Neural crest cell (in vitro differentiated cells): ENCODE measurements at regions not wholly inside any gene's neighbourhood (a gene's known extent, or its start where the extent isn't known, plus 50 kb on each side); places are given as distances from the start of the nearest gene placed in this dataset.
"Not testable (repeated sequence)": the region's sequence is repeated elsewhere in the genome, so short reads cannot be mapped to it uniquely, and the experiment has no call there.

Source experiments
- DNase-seq: peaks from one replicate; pipeline ENCODE4 v3.0.0; 2021; ENCODE audit warnings: low read depth, mixed read lengths, low spot score
- H3K27ac Mint-ChIP-seq: one replicate; pipeline ENCODE4 v1.8.0; 2021; ENCODE audit warnings: mild to moderate bottlenecking, mixed read lengths; ENCODE audit not compliant: unreplicated experiment
- H3K27me3 Mint-ChIP-seq: 2 replicates; pipeline ENCODE4 v1.8.0; 2021; ENCODE audit warnings: low read depth, mild to moderate bottlenecking, mixed read lengths
- H3K36me3 Mint-ChIP-seq: 2 replicates; pipeline ENCODE4 v1.8.0; 2021; ENCODE audit warnings: low read depth, mild to moderate bottlenecking, mixed read lengths
- H3K4me1 Mint-ChIP-seq: 2 replicates; pipeline ENCODE4 v1.8.0; 2021; ENCODE audit warnings: mixed read lengths
- H3K4me3 Mint-ChIP-seq: one replicate; pipeline ENCODE4 v1.8.0; 2021; ENCODE audit warnings: mild to moderate bottlenecking, mixed read lengths
- H3K9me3 Mint-ChIP-seq: 2 replicates; pipeline ENCODE4 v1.8.0; 2021; ENCODE audit warnings: mixed read lengths
- TF ChIP-seq, protein P1 (sequence below): fragments of 200-600 bp; sonication (generic); conservative IDR thresholded peaks from 2 replicates; pipeline ENCODE4 v1.5.0; 2021; ENCODE audit warnings: antibody characterized with exemption, mild to moderate bottlenecking

DNA sequence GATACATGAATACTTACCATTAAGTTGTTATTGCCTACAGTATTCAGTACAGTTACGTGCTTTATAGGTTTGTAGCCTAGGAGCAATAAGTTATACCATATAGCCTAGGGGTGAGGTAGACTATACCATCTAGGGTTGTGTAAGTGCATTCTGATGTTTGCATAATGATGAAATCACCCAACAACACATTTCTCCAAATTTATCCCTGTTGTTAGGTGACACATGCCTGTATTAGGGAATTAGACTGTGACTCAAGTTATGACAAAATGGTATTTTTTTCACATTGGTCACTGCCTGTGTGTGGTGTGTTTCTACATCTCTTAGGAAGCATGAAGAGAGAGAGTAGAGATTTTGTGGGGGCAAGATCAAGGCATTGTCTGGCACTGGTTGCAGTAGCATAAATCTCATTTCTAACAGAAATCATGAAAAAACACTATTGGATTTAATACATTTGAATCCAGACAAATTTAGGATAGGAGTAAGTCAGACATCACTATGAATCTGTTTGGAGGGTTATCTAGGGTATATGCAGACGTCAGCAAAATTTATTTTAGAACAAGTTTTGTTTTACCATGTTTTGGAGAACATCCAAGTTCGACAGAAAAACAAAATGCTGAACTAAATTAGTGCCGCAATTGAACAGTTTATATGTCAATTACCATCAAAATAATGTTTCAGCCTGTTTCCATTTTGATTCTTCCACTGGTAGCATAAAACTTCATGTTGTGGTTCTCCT is 332.1 kb downstream of the LMO7 start:
- DNase-seq, result no peak
- no peaks in the 10 kb centered on the region for H3K36me3 Mint-ChIP-seq
- no peak overlapping the region for H3K27ac Mint-ChIP-seq
- no peak overlapping the region for H3K4me3 Mint-ChIP-seq
- peaks cover 14% of the 10 kb centered on the region for H3K4me1 Mint-ChIP-seq
- TF ChIP-seq, protein P1, sequence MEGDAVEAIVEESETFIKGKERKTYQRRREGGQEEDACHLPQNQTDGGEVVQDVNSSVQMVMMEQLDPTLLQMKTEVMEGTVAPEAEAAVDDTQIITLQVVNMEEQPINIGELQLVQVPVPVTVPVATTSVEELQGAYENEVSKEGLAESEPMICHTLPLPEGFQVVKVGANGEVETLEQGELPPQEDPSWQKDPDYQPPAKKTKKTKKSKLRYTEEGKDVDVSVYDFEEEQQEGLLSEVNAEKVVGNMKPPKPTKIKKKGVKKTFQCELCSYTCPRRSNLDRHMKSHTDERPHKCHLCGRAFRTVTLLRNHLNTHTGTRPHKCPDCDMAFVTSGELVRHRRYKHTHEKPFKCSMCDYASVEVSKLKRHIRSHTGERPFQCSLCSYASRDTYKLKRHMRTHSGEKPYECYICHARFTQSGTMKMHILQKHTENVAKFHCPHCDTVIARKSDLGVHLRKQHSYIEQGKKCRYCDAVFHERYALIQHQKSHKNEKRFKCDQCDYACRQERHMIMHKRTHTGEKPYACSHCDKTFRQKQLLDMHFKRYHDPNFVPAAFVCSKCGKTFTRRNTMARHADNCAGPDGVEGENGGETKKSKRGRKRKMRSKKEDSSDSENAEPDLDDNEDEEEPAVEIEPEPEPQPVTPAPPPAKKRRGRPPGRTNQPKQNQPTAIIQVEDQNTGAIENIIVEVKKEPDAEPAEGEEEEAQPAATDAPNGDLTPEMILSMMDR, result no peak
- peaks cover 3% of the 10 kb centered on the region for H3K9me3 Mint-ChIP-seq
- H3K27me3 Mint-ChIP-seq, result no peaks in the 10 kb centered on the region

DNA sequence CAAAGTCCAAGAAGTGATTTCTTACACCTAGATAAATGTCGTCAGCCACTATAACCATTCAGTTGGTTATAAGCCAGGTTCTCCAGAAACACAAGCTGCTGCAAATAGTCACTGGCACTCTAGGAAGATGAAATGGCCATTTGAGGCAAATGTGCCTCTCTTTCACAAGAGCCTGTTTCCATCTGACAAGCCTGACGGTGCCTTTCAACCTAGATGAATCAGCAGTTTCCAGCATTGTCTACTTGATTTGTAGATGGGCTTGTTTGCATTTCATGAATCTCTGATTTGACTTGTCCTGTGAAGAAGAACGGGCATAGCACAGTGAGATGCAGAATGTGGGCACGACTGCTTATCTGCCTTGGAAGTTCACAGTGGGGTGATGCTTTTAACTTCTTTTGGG is 327.2 kb downstream of the LMO7 start:
- TF ChIP-seq, protein P1, result no peak
- DNase-seq, result no peak
- H3K4me3 Mint-ChIP-seq, result no peak overlapping the region
- H3K27ac Mint-ChIP-seq, result peak overlapping the region; percentile 72
- H3K27me3 Mint-ChIP-seq, result no peaks in the 10 kb centered on the region
- peaks cover 3% of the 10 kb centered on the region for H3K9me3 Mint-ChIP-seq
- H3K36me3 Mint-ChIP-seq, result no peaks in the 10 kb centered on the region
- peaks cover 30% of the 10 kb centered on the region for H3K4me1 Mint-ChIP-seq

DNA sequence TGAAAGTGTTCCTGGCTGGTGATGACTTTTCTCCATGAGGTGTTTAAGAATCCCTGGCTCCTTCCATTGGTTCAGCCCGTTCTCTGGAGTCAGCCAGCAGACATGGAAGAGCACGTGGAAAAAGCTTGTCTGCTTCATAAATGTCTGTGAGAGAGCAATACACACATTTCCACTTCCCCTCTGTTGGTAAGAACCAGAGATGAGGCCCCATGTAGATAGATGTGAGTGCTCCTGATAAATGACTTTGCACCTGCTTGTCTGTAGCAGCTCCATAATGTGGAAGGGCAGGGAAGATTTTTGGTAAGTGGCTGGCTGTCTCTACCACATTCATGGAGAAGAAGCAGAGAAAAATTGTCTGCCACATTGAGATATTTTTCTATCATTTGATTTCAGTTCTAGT is 325.8 kb downstream of the LMO7 start:
- DNase-seq, result no peak
- H3K36me3 Mint-ChIP-seq, result no peaks in the 10 kb centered on the region
- no peaks in the 10 kb centered on the region for H3K27me3 Mint-ChIP-seq
- H3K9me3 Mint-ChIP-seq, result peaks cover 3% of the 10 kb centered on the region
- H3K4me1 Mint-ChIP-seq, result peaks cover 30% of the 10 kb centered on the region
- no peak overlapping the region for H3K4me3 Mint-ChIP-seq
- no peak overlapping the region for H3K27ac Mint-ChIP-seq
- TF ChIP-seq, protein P1, result no peak

DNA sequence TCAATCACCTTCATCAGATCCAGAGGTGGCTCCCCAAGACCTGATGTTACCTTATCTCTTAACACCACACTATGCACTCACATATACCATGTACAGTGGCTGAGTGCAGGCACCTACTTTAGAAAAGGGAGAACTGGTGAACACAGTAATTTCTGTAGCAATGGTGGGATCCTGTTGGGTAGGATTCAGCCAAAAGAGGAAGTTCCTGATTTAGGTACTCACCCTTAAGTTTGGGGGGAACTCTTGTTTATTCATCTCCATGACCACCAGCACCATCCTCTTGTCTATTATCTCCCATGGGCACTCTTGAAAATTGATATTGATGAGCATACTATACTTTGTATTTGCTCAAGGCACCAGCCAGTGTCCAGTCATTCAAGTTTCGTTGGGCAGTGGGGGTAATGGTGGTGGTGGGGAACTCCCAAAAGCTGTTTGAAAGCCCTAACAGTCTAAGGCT is 324.4 kb downstream of the LMO7 start:
- DNase-seq, result no peak
- TF ChIP-seq, protein P1, result no peak
- H3K36me3 Mint-ChIP-seq, result no peaks in the 10 kb centered on the region
- peaks cover 26% of the 10 kb centered on the region for H3K4me1 Mint-ChIP-seq
- peaks cover 3% of the 10 kb centered on the region for H3K9me3 Mint-ChIP-seq
- H3K27ac Mint-ChIP-seq, result no peak overlapping the region
- no peaks in the 10 kb centered on the region for H3K27me3 Mint-ChIP-seq
- H3K4me3 Mint-ChIP-seq, result no peak overlapping the region

DNA sequence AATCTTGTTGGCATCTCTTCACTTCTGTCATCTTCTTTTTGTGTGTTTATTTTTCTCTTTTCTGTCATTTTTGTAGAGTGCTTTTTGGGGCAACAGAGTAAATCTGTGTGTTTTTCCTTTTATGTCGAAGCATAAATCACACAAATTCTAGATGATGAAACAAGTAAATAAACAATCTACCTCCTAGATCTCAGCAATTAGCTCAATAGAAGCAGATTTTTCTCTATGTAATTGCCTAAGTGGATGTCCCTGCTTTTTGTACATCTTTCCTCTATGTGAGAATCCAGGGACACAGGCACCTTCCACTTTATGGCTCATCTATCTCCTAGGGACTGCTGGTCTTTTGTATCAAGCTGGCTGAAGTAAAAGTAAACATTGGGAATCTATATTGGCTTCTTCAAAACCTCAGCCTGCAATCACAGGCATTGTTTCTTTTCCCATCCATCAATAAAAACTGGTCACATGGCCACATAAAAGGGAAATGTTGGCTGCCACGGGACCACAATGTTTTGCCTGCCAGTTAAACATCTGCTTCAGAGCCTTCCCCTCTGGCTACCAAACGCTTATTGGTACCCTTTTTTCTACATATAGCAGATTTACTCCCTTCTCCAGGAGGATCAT is 323.8 kb downstream of the LMO7 start:
- H3K36me3 Mint-ChIP-seq, result no peaks in the 10 kb centered on the region
- H3K27ac Mint-ChIP-seq, result no peak overlapping the region
- TF ChIP-seq, protein P1, result no peak
- peaks cover 3% of the 10 kb centered on the region for H3K9me3 Mint-ChIP-seq
- no peak for DNase-seq
- H3K27me3 Mint-ChIP-seq, result no peaks in the 10 kb centered on the region
- peaks cover 21% of the 10 kb centered on the region for H3K4me1 Mint-ChIP-seq
- no peak overlapping the region for H3K4me3 Mint-ChIP-seq

DNA sequence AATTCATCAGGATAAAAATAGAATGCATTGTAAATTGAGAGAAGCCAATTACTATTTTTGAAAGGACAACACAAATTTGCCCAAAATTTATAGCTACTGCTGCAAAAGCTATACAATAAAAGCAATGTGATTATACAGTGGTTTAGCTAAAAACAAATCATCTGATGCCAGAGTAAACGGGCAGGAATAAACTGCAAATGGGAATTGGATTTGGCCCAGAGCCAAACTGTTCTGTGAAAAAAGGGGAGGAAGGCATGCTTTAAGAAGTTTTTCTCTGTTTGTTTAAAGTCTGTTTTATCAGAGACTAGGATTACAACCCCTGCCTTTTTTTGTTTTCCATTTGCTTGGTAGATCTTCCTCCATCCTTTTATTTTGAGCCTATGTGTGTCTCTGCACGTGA is 317.5 kb downstream of the LMO7 start:
- not testable (repeated sequence) for H3K9me3 Mint-ChIP-seq

More for the DNA sequence above, 317.5 kb downstream of the LMO7 start:
- H3K36me3 Mint-ChIP-seq, H3K4me1 Mint-ChIP-seq, H3K27me3 Mint-ChIP-seq, H3K27ac Mint-ChIP-seq, DNase-seq, H3K4me3 Mint-ChIP-seq: not testable (repeated sequence)
